Esophagus squamous epithelium (tissue), 5 donors: ENCODE measurements at regions not wholly inside any gene's neighbourhood (a gene's known extent, or its start where the extent isn't known, plus 50 kb on each side); places are given as distances from the start of the nearest gene placed in this dataset.
"Not testable (repeated sequence)": the region's sequence is repeated elsewhere in the genome, so short reads cannot be mapped to it uniquely, and the experiment has no call there.

Source experiments
- DNase-seq: peaks from one replicate; lab custom pipeline; 2025; lab: John Stamatoyannopoulos, UW
- H3K27ac ChIP-seq, 4 donors: fragments of 200-600 bp; sonication (generic); one replicate each; pipeline ENCODE4 v1.5.1; 2016 to 2019; ENCODE audit warnings: mild to moderate bottlenecking in 1 of 4
- H3K27me3 ChIP-seq, 4 donors: fragments of 200-600 bp; sonication (generic); 1 replicate in 3 of 4; 2 replicates in 1 of 4; pipeline versions ENCODE4 v1.5.1 to v1.6.0; 2017 to 2021; ENCODE audit warnings: antibody characterized with exemption in 1 of 4
- H3K36me3 ChIP-seq, 3 donors: fragments of 200-600 bp; sonication (generic); one replicate each; pipeline ENCODE4 v1.5.1; 2016 to 2019
- H3K4me1 ChIP-seq, 3 donors: fragments of 200-600 bp; sonication (generic); one replicate each; pipeline ENCODE4 v1.5.1; 2017 to 2019
- H3K4me3 ChIP-seq, 4 donors: fragments of 200-600 bp; sonication (generic); 1 replicate in 3 of 4; 2 replicates in 1 of 4; pipeline ENCODE4 v1.5.1; 2016 to 2019; ENCODE audit warnings: mild to moderate bottlenecking in 2 of 4, moderate library complexity in 1 of 4
- H3K9me3 ChIP-seq, 3 donors: fragments of 200-600 bp; sonication (generic); one replicate each; pipeline ENCODE4 v1.5.1; 2016 to 2019
- POLR2A ChIP-seq, 4 donors: fragments of 450-650 bp; IDR thresholded peaks; one replicate each; pipeline ENCODE4 v1.6.1; 2017; ENCODE audit warnings: antibody characterized with exemption in 4 of 4, mild to moderate bottlenecking in 4 of 4, moderate library complexity in 3 of 4
- WGBS, 2 donors: methylation state at CpG; one replicate each; pipeline ENCODE4 v1.1.5; 2018; 5-methylcytosine and 5-hydroxymethylcytosine counted together
- intact Hi-C: fragments of 100-400 bp; cut with DNase I; formaldehyde crosslinking; loops from one replicate; pipeline ENCODE4 v1.15.0; 2022
- donor health status: DM: yes; HTN: yes; CAD: no.

GRCh38 chr10:47711428-47711827 lies 52.0 kb downstream of the SYT15B start:
- intact Hi-C loops, H3K27ac ChIP-seq, H3K27me3 ChIP-seq, DNase-seq, H3K4me1 ChIP-seq, H3K36me3 ChIP-seq, H3K9me3 ChIP-seq, H3K4me3 ChIP-seq: not testable (repeated sequence)

- H3K27me3 ChIP-seq, H3K9me3 ChIP-seq, H3K36me3 ChIP-seq, intact Hi-C loops, H3K27ac ChIP-seq, H3K4me1 ChIP-seq, DNase-seq, H3K4me3 ChIP-seq: not testable (repeated sequence)
- WGBS, 2 donors, result no CpG with 5 or more reads among the region's 4 CpGs
Observed at GRCh38 chr10:47710443-47710842, 52.9 kb downstream of the SYT15B start.

GRCh38 chr10:47705698-47706414 lies 57.5 kb downstream of the SYT15B start:
- H3K4me1 ChIP-seq, intact Hi-C loops, H3K9me3 ChIP-seq, H3K27me3 ChIP-seq, DNase-seq, H3K36me3 ChIP-seq: not testable (repeated sequence)
- 0% methylated on average over 2 to 7 of the region's 66 CpGs for WGBS, 2 donors
- peak in 1 of 4 donors; percentile 33 for TF ChIP-seq POLR2A (IDR thresholded peaks at IDR 0.05)
- peak overlapping the region; percentile 58 to 78 (median 66) for H3K27ac ChIP-seq
- peak overlapping the region; percentile 25 to 62 (median 44) for H3K4me3 ChIP-seq

- 24 to 27% methylated on average over 1 of the region's 1 CpG for WGBS, 2 donors
- not testable (repeated sequence) for H3K27me3 ChIP-seq, H3K27ac ChIP-seq
Observed at GRCh38 chr10:47701285-47701684, 62.1 kb downstream of the SYT15B start.

GRCh38 chr10:47699854-47700253 lies 63.5 kb downstream of the SYT15B start:
- H3K27ac ChIP-seq, DNase-seq, H3K9me3 ChIP-seq, H3K4me3 ChIP-seq, H3K4me1 ChIP-seq, H3K36me3 ChIP-seq, H3K27me3 ChIP-seq, intact Hi-C loops: not testable (repeated sequence)

More at GRCh38 chr10:47701285-47701684, 62.1 kb downstream of the SYT15B start:
- H3K4me1 ChIP-seq, DNase-seq, H3K9me3 ChIP-seq, intact Hi-C loops, H3K36me3 ChIP-seq, H3K4me3 ChIP-seq: not testable (repeated sequence)

GRCh38 chr10:47696170-47696569 lies 67.2 kb downstream of the SYT15B start:
- H3K27me3 ChIP-seq, H3K4me3 ChIP-seq, H3K4me1 ChIP-seq, intact Hi-C loops, H3K36me3 ChIP-seq, H3K9me3 ChIP-seq, DNase-seq, H3K27ac ChIP-seq: not testable (repeated sequence)
- 43 to 75% methylated on average over 1 of the region's 1 CpG for WGBS, 2 donors

- H3K9me3 ChIP-seq, H3K27me3 ChIP-seq, DNase-seq, H3K27ac ChIP-seq, H3K4me3 ChIP-seq, H3K36me3 ChIP-seq, H3K4me1 ChIP-seq, intact Hi-C loops: not testable (repeated sequence)
- 67 to 76% methylated on average over 2 of the region's 3 CpGs for WGBS, 2 donors
Observed at GRCh38 chr10:47695149-47695548, 68.2 kb downstream of the SYT15B start.

- H3K4me3 ChIP-seq, H3K9me3 ChIP-seq, intact Hi-C loops, DNase-seq, H3K27me3 ChIP-seq, H3K4me1 ChIP-seq, H3K27ac ChIP-seq, H3K36me3 ChIP-seq: not testable (repeated sequence)
- WGBS, 2 donors, result no CpG with 5 or more reads among the region's 6 CpGs
Observed at GRCh38 chr10:47690304-47690703, 73.1 kb downstream of the SYT15B start.

- H3K4me1 ChIP-seq, H3K36me3 ChIP-seq, H3K27ac ChIP-seq, H3K27me3 ChIP-seq, H3K9me3 ChIP-seq, DNase-seq, intact Hi-C loops, H3K4me3 ChIP-seq: not testable (repeated sequence)
- WGBS, 2 donors, result no CpG with 5 or more reads among the region's 3 CpGs
Observed at GRCh38 chr10:47683826-47684475, 79.4 kb downstream of the SYT15B start.

- H3K9me3 ChIP-seq, H3K36me3 ChIP-seq, H3K27ac ChIP-seq, intact Hi-C loops, H3K27me3 ChIP-seq, H3K4me3 ChIP-seq, H3K4me1 ChIP-seq, DNase-seq: not testable (repeated sequence)
- no CpG with 5 or more reads among the region's 6 CpGs for WGBS, 2 donors
Observed at GRCh38 chr10:47681638-47681990, 81.8 kb downstream of the SYT15B start.

- H3K4me1 ChIP-seq, H3K4me3 ChIP-seq, H3K36me3 ChIP-seq, DNase-seq, H3K27ac ChIP-seq, H3K9me3 ChIP-seq, H3K27me3 ChIP-seq, intact Hi-C loops: not testable (repeated sequence)
- WGBS, 2 donors, result 21 to 36% methylated on average over 2 of the region's 4 CpGs
Observed at GRCh38 chr10:47680848-47681637, 82.3 kb downstream of the SYT15B start.

GRCh38 chr10:47676102-47676501 lies 87.3 kb downstream of the SYT15B start:
- H3K27me3 ChIP-seq, H3K9me3 ChIP-seq, H3K4me3 ChIP-seq, H3K4me1 ChIP-seq, intact Hi-C loops, DNase-seq, H3K36me3 ChIP-seq, H3K27ac ChIP-seq: not testable (repeated sequence)
- 73 to 86% methylated on average over 1 of the region's 1 CpG for WGBS, 2 donors

- intact Hi-C loops, H3K9me3 ChIP-seq, H3K4me1 ChIP-seq, H3K36me3 ChIP-seq, H3K4me3 ChIP-seq, H3K27ac ChIP-seq, H3K27me3 ChIP-seq, DNase-seq: not testable (repeated sequence)
Observed at GRCh38 chr10:47675577-47675976, 87.8 kb downstream of the SYT15B start.
